Keratinocyte (primary cell): ENCODE measurements at regions not wholly inside any gene's neighbourhood (a gene's known extent, or its start where the extent isn't known, plus 50 kb on each side); places are given as distances from the start of the nearest gene placed in this dataset.

Source experiments
- DNase-seq: peaks from one replicate; pipeline ENCODE4 v3.0.0-alpha.2; 2011; ENCODE audit warnings: low read depth, missing footprints, low spot score
- FAIRE-seq: peaks from 2 replicates; lab custom pipeline; 2011; peaks lifted over from hg19 to GRCh38; lab: Jason Lieb, UNC
- H2AFZ ChIP-seq: 2 replicates; pipeline ENCODE4 v1.6.0; 2012; ENCODE audit warnings: low read length, control low read depth, inconsistent platforms; ENCODE audit not compliant: control insufficient read depth
- H3K27ac ChIP-seq: 2 replicates; pipeline ENCODE4 v1.5.1; 2011; ENCODE audit warnings: low read length; ENCODE audit not compliant: control insufficient read depth, insufficient read depth
- H3K27me3 ChIP-seq: 3 replicates; pipeline ENCODE4 v1.6.0; 2011; ENCODE audit warnings: low read length; ENCODE audit not compliant: control insufficient read depth, insufficient read depth; ENCODE audit errors: extremely low read depth
- H3K36me3 ChIP-seq, 2 experiments: 2 replicates in 1 of 2; 3 replicates in 1 of 2; pipeline ENCODE4 v1.5.1; 2011; ENCODE audit warnings: low read length in 2 of 2, mild to moderate bottlenecking in 1 of 2; ENCODE audit not compliant: control insufficient read depth in 2 of 2, insufficient read depth in 2 of 2; ENCODE audit errors: extremely low read depth in 1 of 2
- H3K4me1 ChIP-seq: 3 replicates; pipeline ENCODE4 v1.5.1; 2011; ENCODE audit warnings: low read length; ENCODE audit not compliant: control insufficient read depth, insufficient read depth; ENCODE audit errors: extremely low read depth
- H3K4me2 ChIP-seq: 3 replicates; pipeline ENCODE4 v1.6.0; 2011; ENCODE audit warnings: low read depth, low read length; ENCODE audit not compliant: control insufficient read depth, insufficient read depth; ENCODE audit errors: extremely low read depth
- H3K4me3 ChIP-seq, 3 experiments: fragments of 200-600 bp in 1 of 3; sonication (generic) in 1 of 3; 2 replicates in 2 of 3; 3 replicates in 1 of 3; pipeline ENCODE4 v1.5.1; 2011 to 2016; ENCODE audit warnings: low read length in 3 of 3, mild to moderate bottlenecking in 3 of 3, control low read depth in 2 of 3, inconsistent platforms in 1 of 3, low read depth in 1 of 3, mixed read lengths in 1 of 3, mixed run types in 1 of 3, moderate library complexity in 1 of 3; ENCODE audit not compliant: control insufficient read depth in 2 of 3, insufficient read depth in 2 of 3; ENCODE audit errors: extremely low read depth in 1 of 3
- H3K79me2 ChIP-seq: 2 replicates; pipeline ENCODE4 v1.6.0; 2012; ENCODE audit warnings: low read length; ENCODE audit not compliant: control insufficient read depth, insufficient read depth
- H3K9ac ChIP-seq: 3 replicates; pipeline ENCODE4 v1.6.0; 2011; ENCODE audit warnings: low read length; ENCODE audit not compliant: control insufficient read depth, insufficient read depth; ENCODE audit errors: extremely low read depth
- H3K9me1 ChIP-seq: 3 replicates; pipeline ENCODE4 v1.6.0; 2011; ENCODE audit warnings: low read length; ENCODE audit not compliant: control insufficient read depth, insufficient read depth; ENCODE audit errors: extremely low read depth
- H3K9me3 ChIP-seq: 2 replicates; pipeline ENCODE4 v1.5.1; 2012; ENCODE audit warnings: low read depth, low read length; ENCODE audit not compliant: control insufficient read depth
- H4K20me1 ChIP-seq: 3 replicates; pipeline ENCODE4 v1.6.0; 2011; ENCODE audit warnings: low read length; ENCODE audit not compliant: control insufficient read depth, insufficient read depth; ENCODE audit errors: extremely low read depth
- CTCF ChIP-seq, 3 experiments: IDR thresholded peaks in 1 of 3; conservative IDR thresholded peaks in 1 of 3; optimal IDR thresholded peaks in 1 of 3; 2 replicates in 2 of 3; 3 replicates in 1 of 3; pipeline versions ENCODE3 to v1.5.1; 2011; ENCODE audit warnings: low read length in 3 of 3, mild to moderate bottlenecking in 3 of 3, moderate library complexity in 2 of 3, control low read depth in 1 of 3, inconsistent platforms in 1 of 3; ENCODE audit not compliant: insufficient read depth in 2 of 3; ENCODE audit errors: extremely low read depth in 1 of 3
- EZH2 ChIP-seq: IDR thresholded peaks from one replicate; pipeline ENCODE4 v1.6.1; 2012; ENCODE audit warnings: inconsistent platforms, mild to moderate bottlenecking, low read length, moderate library complexity
- dilution Hi-C: fragments of 300-500 bp; cut with MboI; formaldehyde crosslinking; loops from one replicate; pipeline ENCODE4 v1.7.0; 2020; ENCODE audit warnings: low sequenced_read_pairs; ENCODE audit not compliant: extremely low pct_ligation_motif_present

DNA sequence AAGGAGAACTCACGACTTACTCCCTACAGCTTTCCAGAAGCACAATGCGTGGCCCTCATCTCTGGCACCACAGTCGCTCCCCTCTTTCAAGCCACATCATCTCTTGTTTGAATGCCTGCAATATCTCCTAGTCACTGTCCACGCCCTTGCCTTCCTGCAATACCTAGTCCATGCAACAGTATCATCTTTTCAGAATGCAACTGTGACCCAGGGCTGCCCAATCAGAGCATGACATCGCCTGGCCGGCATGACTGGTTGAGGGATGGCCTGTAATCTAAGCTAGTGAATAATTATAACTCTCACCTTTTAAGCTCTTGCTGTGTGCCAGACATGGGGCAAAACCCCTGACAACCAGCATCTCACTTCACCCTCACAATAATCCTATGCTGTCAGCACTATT, 52.5 kb upstream of the CPEB4 start:
- dilution Hi-C loops: no loop called here
- no peaks in the 10 kb centered on the region for H3K36me3 ChIP-seq
- no peak overlapping the region for H3K27ac ChIP-seq
- no peak overlapping the region for H3K4me2 ChIP-seq
- H3K9me1 ChIP-seq: no peaks in the 10 kb centered on the region
- H3K9me3 ChIP-seq: no peaks in the 10 kb centered on the region
- no peaks in the 10 kb centered on the region for H4K20me1 ChIP-seq
- no peaks in the 10 kb centered on the region for H3K4me1 ChIP-seq
- FAIRE-seq (no peak), DNase-seq (no peak)
- H3K79me2 ChIP-seq: no peaks in the 10 kb centered on the region
- TF ChIP-seq EZH2: no peak
- H2AFZ ChIP-seq: no peak overlapping the region
- no peak overlapping the region for H3K4me3 ChIP-seq
- H3K27me3 ChIP-seq: no peaks in the 10 kb centered on the region
- H3K9ac ChIP-seq: no peak overlapping the region

DNA sequence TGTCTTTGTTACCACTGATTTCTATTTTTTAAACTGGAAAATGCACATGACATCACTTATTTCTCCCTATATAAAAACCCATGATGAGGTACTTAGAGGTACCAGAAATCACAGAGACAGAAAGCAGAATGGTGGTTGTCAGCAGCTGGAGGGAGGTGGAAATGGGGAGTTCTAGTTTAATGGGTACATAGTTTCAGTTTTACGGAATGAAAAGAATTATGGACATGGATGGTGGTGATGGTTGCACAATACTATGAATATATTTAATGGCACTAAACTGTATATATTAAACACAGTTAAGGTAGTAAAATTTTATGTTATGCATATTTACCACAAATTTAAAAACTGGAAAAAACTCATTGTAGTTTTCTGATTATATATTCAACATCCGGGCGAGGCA, 50.5 kb upstream of the CPEB4 start:
- H3K36me3 ChIP-seq: no peaks in the 10 kb centered on the region
- dilution Hi-C loops: no loop called here
- no peak overlapping the region for H2AFZ ChIP-seq
- H3K27me3 ChIP-seq: no peaks in the 10 kb centered on the region
- no peak overlapping the region for H3K9ac ChIP-seq
- no peaks in the 10 kb centered on the region for H3K9me3 ChIP-seq
- no peaks in the 10 kb centered on the region for H3K79me2 ChIP-seq
- TF ChIP-seq CTCF (optimal IDR thresholded peaks at IDR 0.05 in 1 of 3, IDR thresholded peaks at IDR 0.05 in 1 of 3, conservative IDR thresholded peaks at IDR 0.05 in 1 of 3; ENCODE audit: extremely low read depth in 1 of 3, insufficient read depth in 2 of 3, low read length in 3 of 3): no peak
- TF ChIP-seq EZH2: no peak
- H3K27ac ChIP-seq: no peak overlapping the region
- no peak overlapping the region for H3K4me3 ChIP-seq
- DNase-seq (no peak), FAIRE-seq (no peak)
- no peaks in the 10 kb centered on the region for H3K4me1 ChIP-seq
- no peaks in the 10 kb centered on the region for H4K20me1 ChIP-seq
- H3K4me2 ChIP-seq: no peak overlapping the region
- no peaks in the 10 kb centered on the region for H3K9me1 ChIP-seq
